SK-N-SH (cell line): ENCODE measurements at regions not wholly inside any gene's neighbourhood (a gene's known extent, or its start where the extent isn't known, plus 50 kb on each side); places are given as distances from the start of the nearest gene placed in this dataset.

Experiments
- CTCF ChIA-PET: fragments of 300-600, 350-600 bp; formaldehyde crosslinking; extraction: SDS; loops from one replicate; lab custom pipeline; 2021; lab: Yijun Ruan, JAX
- POLR2A ChIA-PET: fragments of 350-600 bp; sonication (Branson Sonifier 250); formaldehyde crosslinking; extraction: SDS; loops from one replicate; lab custom pipeline; 2020; ENCODE audit warnings: antibody characterized with exemption, inconsistent platforms; lab: Yijun Ruan, JAX
- DNase-seq: peaks from one replicate; pipeline ENCODE4 v3.0.0; 2012
- H2AFZ ChIP-seq: fragments of 200-600 bp; sonication (generic); 2 replicates; pipeline ENCODE4 v1.8.1; 2016; ENCODE audit warnings: antibody characterized with exemption, mild to moderate bottlenecking, low read depth
- H3F3A ChIP-seq: fragments of 200-600 bp; sonication (generic); replicated peaks from 2 replicates; pipeline ENCODE3; 2016; ENCODE audit warnings: antibody characterized with exemption, mild to moderate bottlenecking; ENCODE audit not compliant: insufficient read depth
- H3K27ac ChIP-seq, 2 experiments: fragments of 200-500 bp in 1 of 2; fragments of 200-600 bp in 1 of 2; sonication (Bioruptor generic) in 1 of 2; sonication (generic), shearing (Covaris generic) in 1 of 2; 2 replicates each; pipeline versions ENCODE4 v1.5.1 to v1.6.1; 2014 to 2016; ENCODE audit warnings: low read depth in 2 of 2, inconsistent platforms in 1 of 2, low read length in 1 of 2, mild to moderate bottlenecking in 1 of 2, mixed read lengths in 1 of 2
- H3K27me3 ChIP-seq: fragments of 200-600 bp; sonication (generic), shearing (Covaris generic); 2 replicates; pipeline ENCODE4 v1.6.1; 2016; ENCODE audit warnings: mixed run types; ENCODE audit not compliant: insufficient read depth
- H3K36me3 ChIP-seq, 2 experiments: fragments of 200-500 bp in 1 of 2; fragments of 200-600 bp in 1 of 2; sonication (Bioruptor generic) in 1 of 2; sonication (generic) in 1 of 2; replicated peaks in 1 of 2; 2 replicates each; pipeline versions ENCODE3 to v1.5.1; 2014 to 2016; ENCODE audit warnings: low read length in 1 of 2, mild to moderate bottlenecking in 1 of 2; ENCODE audit not compliant: insufficient read depth in 2 of 2, control insufficient read depth in 1 of 2
- H3K4me1 ChIP-seq, 2 experiments: fragments of 200-500 bp in 1 of 2; fragments of 200-600 bp in 1 of 2; sonication (Bioruptor generic) in 1 of 2; sonication (generic), shearing (Covaris generic) in 1 of 2; 2 replicates each; pipeline versions ENCODE4 v1.5.1 to v1.6.1; 2014 to 2016; ENCODE audit warnings: low read depth in 1 of 2, low read length in 1 of 2, mixed run types in 1 of 2; ENCODE audit not compliant: insufficient read depth in 2 of 2, control insufficient read depth in 1 of 2
- H3K4me2 ChIP-seq: fragments of 200-600 bp; sonication (generic), shearing (Covaris generic); 2 replicates; pipeline ENCODE4 v1.6.1; 2017; ENCODE audit warnings: mixed run types
- H3K4me3 ChIP-seq, 2 experiments: fragments of 200-500 bp in 1 of 2; fragments of 200-600 bp in 1 of 2; sonication (Bioruptor generic) in 1 of 2; sonication (generic), shearing (Covaris generic) in 1 of 2; 2 replicates each; pipeline versions ENCODE4 v1.5.1 to v1.8.1; 2014 to 2016; ENCODE audit warnings: low read depth in 2 of 2, inconsistent platforms in 1 of 2, low read length in 1 of 2, mild to moderate bottlenecking in 1 of 2, mixed read lengths in 1 of 2, moderate library complexity in 1 of 2
- H3K79me2 ChIP-seq: fragments of 200-600 bp; sonication (generic); 2 replicates; pipeline ENCODE4 v1.8.1; 2017; ENCODE audit warnings: mild to moderate bottlenecking; ENCODE audit not compliant: insufficient read depth
- H3K9ac ChIP-seq: fragments of 200-600 bp; sonication (generic); 2 replicates; pipeline ENCODE4 v1.6.1; 2017; ENCODE audit warnings: mixed run types
- H3K9me2 ChIP-seq: fragments of 200-600 bp; sonication (generic); 2 replicates; pipeline ENCODE4 v1.6.1; 2017; ENCODE audit warnings: mixed run types
- H3K9me3 ChIP-seq: fragments of 200-600 bp; sonication (generic); 2 replicates; pipeline ENCODE4 v1.6.1; 2017; ENCODE audit warnings: mixed run types, mild to moderate bottlenecking, moderate library complexity
- H4K20me1 ChIP-seq: fragments of 200-600 bp; sonication (generic); 2 replicates; pipeline ENCODE4 v1.6.1; 2017; ENCODE audit warnings: mild to moderate bottlenecking, mixed run types; ENCODE audit not compliant: insufficient read depth
- EP300 ChIP-seq, 2 experiments: IDR thresholded peaks; 2 replicates each; pipeline versions ENCODE4 v1.4.0 to v1.6.1; 2012; ENCODE audit warnings: borderline replicate concordance in 1 of 2, low read depth in 1 of 2, low read length in 1 of 2
- EZH2phosphoT487 ChIP-seq: fragments of 200-600 bp; sonication (generic); IDR thresholded peaks from 2 replicates; pipeline ENCODE4 v1.6.1; 2017; ENCODE audit warnings: low read depth, mixed run types, mild to moderate bottlenecking, antibody characterized with exemption, moderate library complexity, borderline replicate concordance
- FOXJ3 ChIP-seq: sonication (generic); formaldehyde crosslinking; IDR thresholded peaks from 2 replicates; pipeline ENCODE4 v1.5.1; 2020; ENCODE audit warnings: mild to moderate bottlenecking, missing genetic modification reagents
- NFIC ChIP-seq: IDR thresholded peaks from 2 replicates; pipeline ENCODE4 v1.4.0; 2012; ENCODE audit warnings: borderline replicate concordance
- NRF1 ChIP-seq: IDR thresholded peaks from 2 replicates; pipeline ENCODE4 v1.6.1; 2012; ENCODE audit warnings: low read depth, mild to moderate bottlenecking, low read length
- WGBS: methylation state at CpG from one replicate; pipeline ENCODE4 v1.1.6; 2017; ENCODE audit warnings: low lambda C conversion rate; 5-methylcytosine and 5-hydroxymethylcytosine counted together
- TF ChIP-seq, protein P1 (sequence below): IDR thresholded peaks from 2 replicates; pipeline ENCODE4 v1.4.0; 2012; ENCODE audit warnings: low read depth, borderline replicate concordance
- TF ChIP-seq, protein P2 (sequence below): fragments of 200-600 bp; sonication (generic); IDR thresholded peaks from 2 replicates; pipeline ENCODE4 v1.6.1; 2017; ENCODE audit warnings: antibody characterized with exemption, mild to moderate bottlenecking, moderate library complexity
- TF ChIP-seq, protein P3 (sequence below): IDR thresholded peaks from 2 replicates; pipeline ENCODE4; 2012

DNA sequence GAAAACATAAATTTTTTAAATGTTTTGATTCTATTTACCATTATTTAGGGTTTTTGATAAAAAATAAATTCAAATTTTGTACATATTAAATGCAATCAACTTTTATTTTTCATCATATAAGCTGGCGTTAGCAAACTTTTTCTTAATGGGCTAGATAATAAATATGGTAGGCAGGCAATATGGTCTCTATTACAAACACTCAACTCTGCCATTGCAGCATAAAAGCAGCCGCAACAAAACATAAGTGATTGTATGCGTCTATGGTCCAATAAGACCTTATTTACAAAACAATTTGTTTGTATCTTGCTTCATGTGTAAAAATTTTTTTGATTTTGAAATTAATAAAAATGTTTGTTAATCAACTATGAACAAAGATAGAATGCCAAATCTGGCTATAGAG is 116.8 kb upstream of the GLI2 start:
- no peaks in the 10 kb centered on the region for H3K9me2 ChIP-seq
- H3K79me2 ChIP-seq, result no peaks in the 10 kb centered on the region
- no peaks in the 10 kb centered on the region for H3K27me3 ChIP-seq
- POLR2A ChIA-PET, result no interaction called here
- TF ChIP-seq EP300 (IDR thresholded peaks at IDR 0.05; ENCODE audit: borderline replicate concordance in 1 of 2, low read depth in 1 of 2, low read length in 1 of 2) (no peak), FOXJ3 (CRISPR knock-in tag) (no peak), EZH2phosphoT487 (no peak), NFIC (no peak)
- TF ChIP-seq, protein P1, sequence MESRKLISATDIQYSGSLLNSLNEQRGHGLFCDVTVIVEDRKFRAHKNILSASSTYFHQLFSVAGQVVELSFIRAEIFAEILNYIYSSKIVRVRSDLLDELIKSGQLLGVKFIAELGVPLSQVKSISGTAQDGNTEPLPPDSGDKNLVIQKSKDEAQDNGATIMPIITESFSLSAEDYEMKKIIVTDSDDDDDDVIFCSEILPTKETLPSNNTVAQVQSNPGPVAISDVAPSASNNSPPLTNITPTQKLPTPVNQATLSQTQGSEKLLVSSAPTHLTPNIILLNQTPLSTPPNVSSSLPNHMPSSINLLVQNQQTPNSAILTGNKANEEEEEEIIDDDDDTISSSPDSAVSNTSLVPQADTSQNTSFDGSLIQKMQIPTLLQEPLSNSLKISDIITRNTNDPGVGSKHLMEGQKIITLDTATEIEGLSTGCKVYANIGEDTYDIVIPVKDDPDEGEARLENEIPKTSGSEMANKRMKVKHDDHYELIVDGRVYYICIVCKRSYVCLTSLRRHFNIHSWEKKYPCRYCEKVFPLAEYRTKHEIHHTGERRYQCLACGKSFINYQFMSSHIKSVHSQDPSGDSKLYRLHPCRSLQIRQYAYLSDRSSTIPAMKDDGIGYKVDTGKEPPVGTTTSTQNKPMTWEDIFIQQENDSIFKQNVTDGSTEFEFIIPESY, result no peak
- TF ChIP-seq, protein P2, sequence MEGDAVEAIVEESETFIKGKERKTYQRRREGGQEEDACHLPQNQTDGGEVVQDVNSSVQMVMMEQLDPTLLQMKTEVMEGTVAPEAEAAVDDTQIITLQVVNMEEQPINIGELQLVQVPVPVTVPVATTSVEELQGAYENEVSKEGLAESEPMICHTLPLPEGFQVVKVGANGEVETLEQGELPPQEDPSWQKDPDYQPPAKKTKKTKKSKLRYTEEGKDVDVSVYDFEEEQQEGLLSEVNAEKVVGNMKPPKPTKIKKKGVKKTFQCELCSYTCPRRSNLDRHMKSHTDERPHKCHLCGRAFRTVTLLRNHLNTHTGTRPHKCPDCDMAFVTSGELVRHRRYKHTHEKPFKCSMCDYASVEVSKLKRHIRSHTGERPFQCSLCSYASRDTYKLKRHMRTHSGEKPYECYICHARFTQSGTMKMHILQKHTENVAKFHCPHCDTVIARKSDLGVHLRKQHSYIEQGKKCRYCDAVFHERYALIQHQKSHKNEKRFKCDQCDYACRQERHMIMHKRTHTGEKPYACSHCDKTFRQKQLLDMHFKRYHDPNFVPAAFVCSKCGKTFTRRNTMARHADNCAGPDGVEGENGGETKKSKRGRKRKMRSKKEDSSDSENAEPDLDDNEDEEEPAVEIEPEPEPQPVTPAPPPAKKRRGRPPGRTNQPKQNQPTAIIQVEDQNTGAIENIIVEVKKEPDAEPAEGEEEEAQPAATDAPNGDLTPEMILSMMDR, result no peak
- TF ChIP-seq, protein P3, sequence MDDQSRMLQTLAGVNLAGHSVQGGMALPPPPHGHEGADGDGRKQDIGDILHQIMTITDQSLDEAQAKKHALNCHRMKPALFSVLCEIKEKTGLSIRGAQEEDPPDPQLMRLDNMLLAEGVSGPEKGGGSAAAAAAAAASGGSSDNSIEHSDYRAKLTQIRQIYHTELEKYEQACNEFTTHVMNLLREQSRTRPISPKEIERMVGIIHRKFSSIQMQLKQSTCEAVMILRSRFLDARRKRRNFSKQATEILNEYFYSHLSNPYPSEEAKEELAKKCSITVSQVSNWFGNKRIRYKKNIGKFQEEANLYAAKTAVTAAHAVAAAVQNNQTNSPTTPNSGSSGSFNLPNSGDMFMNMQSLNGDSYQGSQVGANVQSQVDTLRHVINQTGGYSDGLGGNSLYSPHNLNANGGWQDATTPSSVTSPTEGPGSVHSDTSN, result no peak
- H3K9ac ChIP-seq, result no peak overlapping the region
- H4K20me1 ChIP-seq, result no peaks in the 10 kb centered on the region
- no peak overlapping the region for H2AFZ ChIP-seq
- WGBS, result 74% methylated on average over 3 of the region's 3 CpGs
- H3K27ac ChIP-seq, result no peak overlapping the region
- DNase-seq, result no peak
- no peak overlapping the region for H3K4me3 ChIP-seq
- CTCF ChIA-PET, result interaction anchor here (1.9 kb wide), 1 partner anchor 62 kb away, joined by 6 read pairs; no protein-coding TSS in a partner anchor
- H3K36me3 ChIP-seq, result no peaks in the 10 kb centered on the region
- no peaks in the 10 kb centered on the region for H3K9me3 ChIP-seq
- H3F3A ChIP-seq, result no peaks in the 10 kb centered on the region
- no peaks in the 10 kb centered on the region for H3K4me1 ChIP-seq
- no peak overlapping the region for H3K4me2 ChIP-seq

DNA sequence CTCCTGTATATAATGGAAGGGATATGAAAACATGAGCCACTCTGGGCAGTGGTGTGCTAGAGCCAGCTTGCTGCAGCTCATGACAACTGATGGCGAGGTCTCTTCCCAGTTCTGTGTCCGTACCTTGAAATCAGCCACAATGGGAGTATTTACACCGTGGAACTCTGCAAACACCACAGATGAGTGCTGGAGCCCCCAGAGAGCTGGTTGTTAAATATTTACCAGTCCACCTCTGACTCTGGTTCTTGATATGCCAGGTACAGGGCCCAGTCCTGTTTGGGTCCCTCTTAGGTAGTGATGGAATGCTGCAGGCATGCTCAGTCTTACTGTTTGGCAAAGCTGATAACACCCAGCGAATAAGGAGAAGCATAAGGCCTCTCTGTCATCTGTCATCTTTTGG is 116.1 kb upstream of the GLI2 start:
- no peak for TF ChIP-seq NRF1
- H3K27ac ChIP-seq, result no peak overlapping the region

More for the DNA sequence above, 116.1 kb upstream of the GLI2 start:
- Histone ChIP-seq H3K9me3 (no peaks in the 10 kb centered on the region), H3K4me1 (no peaks in the 10 kb centered on the region), H3K4me2 (no peak overlapping the region), H3K79me2 (no peaks in the 10 kb centered on the region), H3K9ac (no peak overlapping the region), H2AFZ (no peak overlapping the region), H3K36me3 (no peaks in the 10 kb centered on the region), H3K9me2 (no peaks in the 10 kb centered on the region), H3K4me3 (no peak overlapping the region), H3K27me3 (no peaks in the 10 kb centered on the region), H4K20me1 (no peaks in the 10 kb centered on the region), H3F3A (no peaks in the 10 kb centered on the region)
- ChIA-PET POLR2A (no interaction called here), CTCF (interaction anchor here (1.2 to 1.9 kb wide), 2 partner anchors 60 to 61 kb away, joined by 3 to 6 read pairs; no protein-coding TSS in a partner anchor)
- no peak for DNase-seq
- WGBS, result 48% methylated on average over 3 of the region's 4 CpGs
